Mesenchymal stem cell (in vitro differentiated cells and primary cell): ENCODE measurements at regions not wholly inside any gene's neighbourhood (a gene's known extent, or its start where the extent isn't known, plus 50 kb on each side); places are given as distances from the start of the nearest gene placed in this dataset.

Source experiments
- DNase-seq: peaks from one replicate; pipeline ENCODE4 v3.0.0-alpha.2; 2013
- H2AFZ ChIP-seq: one replicate; pipeline ENCODE4 v1.6.1; 2013; ENCODE audit warnings: low read depth, mild to moderate bottlenecking, control low read depth, inconsistent platforms, low read length, moderate library complexity
- H2AK5ac ChIP-seq: 2 replicates; pipeline ENCODE4 v1.6.1; 2013; ENCODE audit warnings: low read length, moderate library complexity, mild to moderate bottlenecking, inconsistent platforms; ENCODE audit not compliant: severe bottlenecking
- H2BK120ac ChIP-seq: one replicate; pipeline ENCODE4 v1.6.1; 2013; ENCODE audit warnings: low read depth, mild to moderate bottlenecking, inconsistent platforms, low read length, moderate library complexity
- H2BK12ac ChIP-seq, 2 experiments: one replicate each; pipeline ENCODE4 v1.6.1; 2013; ENCODE audit warnings: inconsistent platforms in 2 of 2, low read length in 2 of 2, mild to moderate bottlenecking in 2 of 2, moderate library complexity in 2 of 2, control low read depth in 1 of 2
- H2BK15ac ChIP-seq: one replicate; pipeline ENCODE4 v1.6.1; 2013; ENCODE audit warnings: mild to moderate bottlenecking, low read depth, inconsistent platforms; ENCODE audit not compliant: poor library complexity, severe bottlenecking
- H2BK5ac ChIP-seq: 2 replicates; pipeline ENCODE4 v1.6.1; 2013; ENCODE audit warnings: low read depth, mild to moderate bottlenecking, low read length, control low read depth, inconsistent platforms; ENCODE audit not compliant: poor library complexity, severe bottlenecking
- H3K14ac ChIP-seq, 2 experiments: one replicate each; pipeline ENCODE4 v1.6.1; 2013; ENCODE audit warnings: inconsistent platforms in 2 of 2, low read length in 2 of 2, control low read depth in 1 of 2, mild to moderate bottlenecking in 1 of 2, moderate library complexity in 1 of 2
- H3K18ac ChIP-seq, 2 experiments: one replicate each; pipeline ENCODE4 v1.6.1; 2013; ENCODE audit warnings: inconsistent platforms in 2 of 2, low read length in 2 of 2, control low read depth in 1 of 2, low read depth in 1 of 2, mild to moderate bottlenecking in 1 of 2
- H3K23ac ChIP-seq, 2 experiments: one replicate each; pipeline ENCODE4 v1.6.1; 2013; ENCODE audit warnings: inconsistent platforms in 2 of 2, low read length in 2 of 2, mild to moderate bottlenecking in 2 of 2, moderate library complexity in 2 of 2, control low read depth in 1 of 2
- H3K27ac ChIP-seq: 2 replicates; pipeline ENCODE4 v1.5.1; 2013; ENCODE audit warnings: mild to moderate bottlenecking, moderate library complexity, low read length, control low read depth, inconsistent platforms; ENCODE audit not compliant: poor library complexity, severe bottlenecking
- H3K27me3 ChIP-seq, 2 experiments: 2 replicates each; pipeline versions ENCODE4 v1.6.1 to v1.7.0; 2013; ENCODE audit warnings: low read length in 2 of 2, mild to moderate bottlenecking in 2 of 2, moderate library complexity in 2 of 2, control low read depth in 1 of 2, inconsistent platforms in 1 of 2; ENCODE audit not compliant: control insufficient read depth in 1 of 2, insufficient read depth in 1 of 2
- H3K36me3 ChIP-seq, 2 experiments: 2 replicates each; pipeline versions ENCODE4 v1.6.1 to v1.7.0; 2013; ENCODE audit warnings: low read length in 2 of 2, control low read depth in 1 of 2, inconsistent platforms in 1 of 2, low read depth in 1 of 2, mild to moderate bottlenecking in 1 of 2; ENCODE audit not compliant: insufficient read depth in 2 of 2, control insufficient read depth in 1 of 2
- H3K4ac ChIP-seq, 2 experiments: one replicate each; pipeline ENCODE4 v1.6.1; 2013; ENCODE audit warnings: inconsistent platforms in 2 of 2, low read length in 2 of 2, mild to moderate bottlenecking in 2 of 2, moderate library complexity in 2 of 2, control low read depth in 1 of 2, low read depth in 1 of 2
- H3K4me1 ChIP-seq: 2 replicates; pipeline ENCODE4 v1.6.1; 2013; ENCODE audit warnings: low read depth, low read length, control low read depth; ENCODE audit not compliant: control insufficient read depth, insufficient read depth
- H3K4me2 ChIP-seq: 2 replicates; pipeline ENCODE4 v1.6.1; 2013; ENCODE audit warnings: low read length, mild to moderate bottlenecking, inconsistent platforms; ENCODE audit not compliant: poor library complexity, severe bottlenecking
- H3K4me3 ChIP-seq, 2 experiments: 2 replicates each; pipeline versions ENCODE4 v1.5.1 to v1.7.0; 2013; ENCODE audit warnings: low read length in 2 of 2, mild to moderate bottlenecking in 2 of 2, control low read depth in 1 of 2, low read depth in 1 of 2; ENCODE audit not compliant: insufficient read depth in 1 of 2
- H3K79me1 ChIP-seq: replicated peaks from 2 replicates; pipeline ENCODE4 v1.6.1; 2013; ENCODE audit warnings: mild to moderate bottlenecking, control low read depth, low read length, inconsistent platforms; ENCODE audit not compliant: poor library complexity, severe bottlenecking
- H3K9ac ChIP-seq: 2 replicates; pipeline ENCODE4 v1.7.0; 2013; ENCODE audit warnings: mild to moderate bottlenecking, low read length, moderate library complexity
- H3K9me3 ChIP-seq: 2 replicates; pipeline ENCODE4 v1.7.0; 2013; ENCODE audit warnings: mild to moderate bottlenecking, low read length; ENCODE audit not compliant: control insufficient read depth
- H4K8ac ChIP-seq: one replicate; pipeline ENCODE4 v1.6.1; 2013; ENCODE audit warnings: inconsistent platforms, mild to moderate bottlenecking, low read length, moderate library complexity
- H4K91ac ChIP-seq: one replicate; pipeline ENCODE4 v1.6.1; 2013; ENCODE audit warnings: mild to moderate bottlenecking, low read length, inconsistent platforms
- WGBS: methylation state at CpG from one replicate; pipeline ENCODE4 v1.1.7; 2013; ENCODE audit warnings: mixed read lengths; 5-methylcytosine and 5-hydroxymethylcytosine counted together

- H4K91ac ChIP-seq = no peak overlapping the region
- H3K4me1 ChIP-seq = no peaks in the 10 kb centered on the region
- H3K4me2 ChIP-seq = no peak overlapping the region
- DNase-seq = no peak
- H3K36me3 ChIP-seq = no peaks in the 10 kb centered on the region
- no peak overlapping the region for H3K4me3 ChIP-seq
- no peaks in the 10 kb centered on the region for H3K27me3 ChIP-seq
- H3K23ac ChIP-seq = no peak overlapping the region
- H2AFZ ChIP-seq = no peak overlapping the region
- no peak overlapping the region for H3K9ac ChIP-seq
- H2BK120ac ChIP-seq = no peak overlapping the region
- WGBS = 86% methylated on average over 2 of the region's 2 CpGs
- H2BK15ac ChIP-seq = no peak overlapping the region
- no peak overlapping the region for H3K27ac ChIP-seq
- no peak overlapping the region for H2BK12ac ChIP-seq
- no peak overlapping the region for H3K4ac ChIP-seq
- no peak overlapping the region for H4K8ac ChIP-seq
- H3K14ac ChIP-seq = no peak overlapping the region
- no peak overlapping the region for H3K18ac ChIP-seq
- no peak overlapping the region for H2AK5ac ChIP-seq
- H2BK5ac ChIP-seq = no peak overlapping the region
- no peaks in the 10 kb centered on the region for H3K9me3 ChIP-seq
- no peaks in the 10 kb centered on the region for H3K79me1 ChIP-seq
These were observed 539.6 kb downstream of the MED13L start for GRCh38 chr12:115737895-115738294.

DNA sequence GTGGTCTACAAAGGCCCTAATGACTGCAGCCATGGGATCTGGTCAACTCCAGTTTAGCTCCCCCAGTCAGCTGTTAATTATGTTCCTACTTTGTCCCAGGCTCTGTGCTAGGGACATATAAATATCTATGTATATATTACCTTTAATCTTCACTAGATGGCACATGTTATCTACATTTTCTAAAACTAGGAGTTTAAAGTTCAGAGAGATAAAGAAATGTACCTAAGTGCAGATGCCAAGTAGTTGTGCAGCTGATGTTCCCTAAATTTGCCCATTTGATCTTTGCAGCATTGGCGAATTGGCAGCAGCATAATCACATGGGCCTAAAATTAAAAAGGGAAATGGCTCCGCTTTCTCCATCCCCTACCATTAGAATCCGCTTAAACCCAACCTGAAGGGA is 541.1 kb downstream of the MED13L start:
- no peaks in the 10 kb centered on the region for H3K36me3 ChIP-seq
- no peaks in the 10 kb centered on the region for H3K9me3 ChIP-seq
- WGBS = 91% methylated on average over 3 of the region's 3 CpGs
- no peak overlapping the region for H3K14ac ChIP-seq
- DNase-seq = no peak
- no peak overlapping the region for H3K23ac ChIP-seq
- no peak overlapping the region for H2BK5ac ChIP-seq
- H2AFZ ChIP-seq = no peak overlapping the region
- no peak overlapping the region for H3K18ac ChIP-seq
- no peak overlapping the region for H3K9ac ChIP-seq
- no peaks in the 10 kb centered on the region for H3K79me1 ChIP-seq
- peaks cover 0 to 4% of the 10 kb centered on the region in 2 experiments for H3K27me3 ChIP-seq
- no peak overlapping the region for H2BK120ac ChIP-seq
- no peaks in the 10 kb centered on the region for H3K4me1 ChIP-seq
- no peak overlapping the region for H4K8ac ChIP-seq
- no peak overlapping the region for H3K4me3 ChIP-seq
- H2BK15ac ChIP-seq = no peak overlapping the region
- no peak overlapping the region for H2AK5ac ChIP-seq
- H3K4ac ChIP-seq = no peak overlapping the region
- no peak overlapping the region for H3K4me2 ChIP-seq
- no peak overlapping the region for H4K91ac ChIP-seq
- no peak overlapping the region for H2BK12ac ChIP-seq
- no peak overlapping the region for H3K27ac ChIP-seq

DNA sequence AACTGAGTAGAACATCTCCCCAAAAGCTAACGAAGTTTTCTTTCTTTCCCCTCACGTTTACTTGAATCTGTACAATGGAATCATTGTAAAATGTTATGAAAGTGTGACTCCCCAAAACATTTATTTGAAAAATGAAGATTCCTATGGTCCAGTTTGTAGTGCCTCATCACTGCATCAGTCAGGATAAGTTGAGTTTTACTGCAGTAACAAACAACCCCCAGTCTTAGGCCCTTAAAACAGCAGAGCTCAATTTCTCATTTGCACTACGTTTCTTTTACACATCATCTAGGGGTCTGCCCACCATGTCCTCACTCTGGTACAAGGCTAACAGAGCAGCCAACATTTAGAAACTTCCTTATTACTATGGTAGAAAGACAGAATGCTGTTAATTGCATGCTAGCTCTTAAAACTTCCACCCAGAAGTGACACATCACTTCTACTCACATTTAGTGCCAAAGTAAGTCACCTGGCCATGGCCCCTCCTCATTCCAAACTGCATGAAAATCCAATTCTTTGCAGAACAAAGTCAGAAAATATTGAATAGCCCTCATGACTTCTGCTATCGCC is 546.4 kb downstream of the MED13L start:
- no peaks in the 10 kb centered on the region for H3K79me1 ChIP-seq
- H2BK15ac ChIP-seq = no peak overlapping the region
- no peak overlapping the region for H3K9ac ChIP-seq
- H3K36me3 ChIP-seq = no peaks in the 10 kb centered on the region
- WGBS = 78% methylated on average over 2 of the region's 4 CpGs
- H3K27me3 ChIP-seq = peaks cover 0 to 19% of the 10 kb centered on the region in 2 experiments
- no peaks in the 10 kb centered on the region for H3K4me1 ChIP-seq
- H3K4me3 ChIP-seq = no peak overlapping the region
- no peak overlapping the region for H3K4ac ChIP-seq
- no peak overlapping the region for H2BK12ac ChIP-seq
- no peak overlapping the region for H3K18ac ChIP-seq
- no peak overlapping the region for H3K23ac ChIP-seq
- no peak overlapping the region for H4K8ac ChIP-seq
- H2AK5ac ChIP-seq = no peak overlapping the region
- no peak overlapping the region for H3K27ac ChIP-seq
- no peak overlapping the region for H2BK120ac ChIP-seq
- H3K9me3 ChIP-seq = no peaks in the 10 kb centered on the region
- no peak overlapping the region for H4K91ac ChIP-seq
- no peak overlapping the region for H2BK5ac ChIP-seq
- H3K4me2 ChIP-seq = no peak overlapping the region
- H2AFZ ChIP-seq = no peak overlapping the region
- no peak for DNase-seq
- H3K14ac ChIP-seq = no peak overlapping the region

DNA sequence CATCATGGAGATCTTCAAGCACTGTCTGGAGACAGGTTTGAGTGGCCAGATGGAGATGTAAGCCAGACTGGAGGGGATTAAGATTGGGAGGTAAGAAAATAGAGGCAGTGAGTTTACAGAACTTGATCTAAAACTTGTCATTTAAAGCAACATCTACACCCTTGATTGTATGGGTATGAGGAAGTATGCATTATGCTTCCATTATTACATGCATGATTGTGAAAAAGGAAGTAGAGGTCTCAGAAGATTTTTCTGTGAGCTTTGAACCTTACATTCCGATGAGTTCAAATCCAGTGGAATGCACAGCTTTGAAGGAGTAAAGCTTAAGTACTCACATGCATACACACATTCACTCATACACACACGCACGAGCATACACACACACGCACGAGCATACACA is 550.8 kb downstream of the MED13L start:
- Histone ChIP-seq H3K27ac (no peak overlapping the region), H4K91ac (no peak overlapping the region), H3K9me3 (no peaks in the 10 kb centered on the region)

More for the DNA sequence above, 550.8 kb downstream of the MED13L start:
- no peak overlapping the region for H2BK5ac ChIP-seq
- H3K14ac ChIP-seq = no peak overlapping the region
- H3K4me2 ChIP-seq = no peak overlapping the region
- H2BK12ac ChIP-seq = no peak overlapping the region
- no peak for DNase-seq
- H3K4me3 ChIP-seq = no peak overlapping the region
- no peak overlapping the region for H3K23ac ChIP-seq
- H2AFZ ChIP-seq = no peak overlapping the region
- no peak overlapping the region for H3K9ac ChIP-seq
- H3K18ac ChIP-seq = no peak overlapping the region
- H2BK120ac ChIP-seq = no peak overlapping the region
- no peak overlapping the region for H3K4ac ChIP-seq
- no peak overlapping the region for H2BK15ac ChIP-seq
- H3K79me1 ChIP-seq = no peaks in the 10 kb centered on the region
- H3K4me1 ChIP-seq = no peaks in the 10 kb centered on the region
- WGBS = 82% methylated on average over 1 of the region's 5 CpGs
- no peaks in the 10 kb centered on the region for H3K36me3 ChIP-seq
- no peak overlapping the region for H4K8ac ChIP-seq
- H3K27me3 ChIP-seq = peaks cover 0 to 26% of the 10 kb centered on the region in 2 experiments
- no peak overlapping the region for H2AK5ac ChIP-seq
